Prostate gland (tissue), 2 donors: ENCODE measurements at regions not wholly inside any gene's neighbourhood (a gene's known extent, or its start where the extent isn't known, plus 50 kb on each side); places are given as distances from the start of the nearest gene placed in this dataset.

Experiments used
- CTCF ChIP-seq, 4 experiments: fragments of 200-600 bp in 2 of 4; fragments of 450-650 bp in 2 of 4; sonication (generic) in 2 of 4; IDR thresholded peaks; 1 replicate in 3 of 4; 2 replicates in 1 of 4; pipeline ENCODE4 v1.5.1; 2016 to 2019; ENCODE audit warnings: antibody characterized with exemption in 4 of 4, mild to moderate bottlenecking in 2 of 4, moderate library complexity in 2 of 4
- POLR2A ChIP-seq: fragments of 450-650 bp; IDR thresholded peaks from one replicate; pipeline ENCODE4 v1.6.1; 2016; ENCODE audit warnings: antibody characterized with exemption, mild to moderate bottlenecking

- TF ChIP-seq CTCF (IDR thresholded peaks at IDR 0.05) (no peak), POLR2A (no peak)
These were observed 269.3 kb upstream of the SIX2 start for GRCh38 chr2:45278365-45279078.
